Esophagus squamous epithelium (tissue), 5 donors: ENCODE measurements at regions not wholly inside any gene's neighbourhood (a gene's known extent, or its start where the extent isn't known, plus 50 kb on each side); places are given as distances from the start of the nearest gene placed in this dataset.

Experiments used
- DNase-seq: peaks from one replicate; lab custom pipeline; 2025; lab: John Stamatoyannopoulos, UW
- H3K27ac ChIP-seq, 4 donors: fragments of 200-600 bp; sonication (generic); one replicate each; pipeline ENCODE4 v1.5.1; 2016 to 2019; ENCODE audit warnings: mild to moderate bottlenecking in 1 of 4
- H3K27me3 ChIP-seq, 4 donors: fragments of 200-600 bp; sonication (generic); 1 replicate in 3 of 4; 2 replicates in 1 of 4; pipeline versions ENCODE4 v1.5.1 to v1.6.0; 2017 to 2021; ENCODE audit warnings: antibody characterized with exemption in 1 of 4
- H3K36me3 ChIP-seq, 3 donors: fragments of 200-600 bp; sonication (generic); one replicate each; pipeline ENCODE4 v1.5.1; 2016 to 2019
- H3K4me1 ChIP-seq, 3 donors: fragments of 200-600 bp; sonication (generic); one replicate each; pipeline ENCODE4 v1.5.1; 2017 to 2019
- H3K4me3 ChIP-seq, 4 donors: fragments of 200-600 bp; sonication (generic); 1 replicate in 3 of 4; 2 replicates in 1 of 4; pipeline ENCODE4 v1.5.1; 2016 to 2019; ENCODE audit warnings: mild to moderate bottlenecking in 2 of 4, moderate library complexity in 1 of 4
- H3K9me3 ChIP-seq, 3 donors: fragments of 200-600 bp; sonication (generic); one replicate each; pipeline ENCODE4 v1.5.1; 2016 to 2019
- CTCF ChIP-seq, 6 experiments: fragments of 450-650 bp in 4 of 6; fragments of 200-600 bp in 2 of 6; sonication (generic) in 2 of 6; IDR thresholded peaks; one replicate each; pipeline ENCODE4 v1.5.1; 2016 to 2019; ENCODE audit warnings: antibody characterized with exemption in 6 of 6, mild to moderate bottlenecking in 4 of 6, moderate library complexity in 4 of 6
- POLR2A ChIP-seq, 4 donors: fragments of 450-650 bp; IDR thresholded peaks; one replicate each; pipeline ENCODE4 v1.6.1; 2017; ENCODE audit warnings: antibody characterized with exemption in 4 of 4, mild to moderate bottlenecking in 4 of 4, moderate library complexity in 3 of 4
- WGBS, 2 donors: methylation state at CpG; one replicate each; pipeline ENCODE4 v1.1.5; 2018; 5-methylcytosine and 5-hydroxymethylcytosine counted together
- intact Hi-C: fragments of 100-400 bp; cut with DNase I; formaldehyde crosslinking; loops from one replicate; pipeline ENCODE4 v1.15.0; 2022
- donor health status: DM: yes; HTN: yes; CAD: no.

- TF ChIP-seq CTCF (IDR thresholded peaks at IDR 0.05) (no peak), POLR2A (IDR thresholded peaks at IDR 0.05) (no peak)
- peaks cover 0 to 11% (median 0%) of the 10 kb centered on the region in 3 donors for H3K9me3 ChIP-seq
- no peak overlapping the region for H3K4me3 ChIP-seq
- no peaks in the 10 kb centered on the region for H3K27me3 ChIP-seq
- WGBS, 2 donors = 0% methylated on average over 1 of the region's 1 CpG
- H3K36me3 ChIP-seq = no peaks in the 10 kb centered on the region
- intact Hi-C loops = no loop called here
- no peak for DNase-seq
- H3K4me1 ChIP-seq = no peaks in the 10 kb centered on the region
- H3K27ac ChIP-seq = no peak overlapping the region
Measured at GRCh38 chr15:54884312-54884711, 312.4 kb downstream of the RSL24D1 start.

GRCh38 chr15:54859982-54860381 is 336.8 kb downstream of the RSL24D1 start:
- Histone ChIP-seq H3K36me3 (no peaks in the 10 kb centered on the region), H3K27ac (no peak overlapping the region), H3K9me3 (peaks cover 0 to 13% (median 0%) of the 10 kb centered on the region in 3 donors), H3K4me3 (no peak overlapping the region), H3K27me3 (no peaks in the 10 kb centered on the region), H3K4me1 (no peaks in the 10 kb centered on the region)
- no peak for DNase-seq
- intact Hi-C loops = no loop called here
- no peak for TF ChIP-seq POLR2A (IDR thresholded peaks at IDR 0.05)
- TF ChIP-seq CTCF (IDR thresholded peaks at IDR 0.05) = no peak

- H3K9me3 ChIP-seq = peaks cover 0 to 9% (median 0%) of the 10 kb centered on the region in 3 donors
- H3K4me3 ChIP-seq = no peak overlapping the region
- DNase-seq = no peak
- H3K4me1 ChIP-seq = no peaks in the 10 kb centered on the region
- intact Hi-C loops = no loop called here
- TF ChIP-seq POLR2A (IDR thresholded peaks at IDR 0.05) (no peak), CTCF (IDR thresholded peaks at IDR 0.05) (no peak)
- 76 to 92% methylated on average over 1 of the region's 1 CpG for WGBS, 2 donors
- no peaks in the 10 kb centered on the region for H3K36me3 ChIP-seq
- no peaks in the 10 kb centered on the region for H3K27me3 ChIP-seq
- no peak overlapping the region for H3K27ac ChIP-seq
Measured at GRCh38 chr15:54854667-54855066, 342.1 kb downstream of the RSL24D1 start.

- WGBS, 2 donors = 33 to 39% methylated on average over 4 of the region's 4 CpGs
- DNase-seq = no peak
- TF ChIP-seq POLR2A (IDR thresholded peaks at IDR 0.05) = no peak
- no peak for TF ChIP-seq CTCF (IDR thresholded peaks at IDR 0.05)
- intact Hi-C loops = no loop called here
- Histone ChIP-seq H3K36me3 (no peaks in the 10 kb centered on the region), H3K9me3 (no peaks in the 10 kb centered on the region), H3K4me3 (no peak overlapping the region), H3K27ac (no peak overlapping the region), H3K4me1 (no peaks in the 10 kb centered on the region), H3K27me3 (no peaks in the 10 kb centered on the region)
Measured at GRCh38 chr15:54850101-54850500, 346.6 kb downstream of the RSL24D1 start.

GRCh38 chr15:54843006-54843405 is 353.7 kb downstream of the RSL24D1 start:
- DNase-seq = no peak
- H3K27me3 ChIP-seq = no peaks in the 10 kb centered on the region

GRCh38 chr15:54841701-54842305 is 354.9 kb downstream of the RSL24D1 start:
- H3K9me3 ChIP-seq = no peaks in the 10 kb centered on the region
- DNase-seq = no peak
- no peak overlapping the region for H3K27ac ChIP-seq
- 56 to 59% methylated on average over 3 of the region's 3 CpGs for WGBS, 2 donors
- no peaks in the 10 kb centered on the region for H3K36me3 ChIP-seq
- H3K4me3 ChIP-seq = no peak overlapping the region
- TF ChIP-seq CTCF (IDR thresholded peaks at IDR 0.05) = no peak
- TF ChIP-seq POLR2A (IDR thresholded peaks at IDR 0.05) = no peak
- intact Hi-C loops = no loop called here
- H3K4me1 ChIP-seq = no peaks in the 10 kb centered on the region
- H3K27me3 ChIP-seq = no peaks in the 10 kb centered on the region

More at GRCh38 chr15:54843006-54843405, 353.7 kb downstream of the RSL24D1 start:
- Histone ChIP-seq H3K4me1 (no peaks in the 10 kb centered on the region), H3K27ac (no peak overlapping the region), H3K36me3 (no peaks in the 10 kb centered on the region), H3K4me3 (no peak overlapping the region), H3K9me3 (no peaks in the 10 kb centered on the region)
- no peak for TF ChIP-seq POLR2A (IDR thresholded peaks at IDR 0.05)
- intact Hi-C loops = no loop called here
